K562 (cell line): ENCODE measurements at regions not wholly inside any gene's neighbourhood (a gene's known extent, or its start where the extent isn't known, plus 50 kb on each side); places are given as distances from the start of the nearest gene placed in this dataset.

Experiments used
- ATAC-seq: fragments of 200-7000 bp; cut with Tn5 transposase; 3 replicates; pipeline ENCODE4 v1.9.1; 2020; ENCODE audit warnings: moderate library complexity
- BruUV-seq: library from RNA; stranded (reverse); fragments of 400-500 nt; replicated peaks from 2 replicates; lab custom pipeline; 2021; lab: Mats Ljungman, UMichigan
- CTCF ChIA-PET: fragments of 300-600 bp; formaldehyde crosslinking; extraction: SDS; loops from one replicate; lab custom pipeline; 2021; ENCODE audit warnings: low intra/inter-chr PET ratio; lab: Yijun Ruan, JAX
- POLR2A ChIA-PET: fragments of 300-600, 350-650 bp; sonication (Branson Sonifier 250); formaldehyde crosslinking; extraction: SDS; loops from one replicate; lab custom pipeline; 2021; ENCODE audit warnings: antibody characterized with exemption, inconsistent platforms; lab: Yijun Ruan, JAX
- DNase-seq, 4 experiments: peaks; one replicate each; pipeline versions ENCODE4 v3.0.0 to v3.0.0-alpha.2; 2011 to 2018; ENCODE audit warnings: low spot score in 3 of 4, mixed read lengths in 3 of 4; ENCODE audit errors: extremely low read depth in 1 of 4
- FAIRE-seq: peaks from 2 replicates; lab custom pipeline; 2011; peaks lifted over from hg19 to GRCh38; lab: Jason Lieb, UNC
- H2AFZ ChIP-seq: 2 replicates; pipeline ENCODE4 v1.6.0; 2011; ENCODE audit warnings: low read depth, low read length, control low read depth, inconsistent platforms
- H3K27ac ChIP-seq: fragments of 200-600 bp; 3 replicates; pipeline ENCODE4 v1.8.0; 2011; ENCODE audit warnings: low read depth, mild to moderate bottlenecking, control low read depth, inconsistent platforms, low read length, moderate library complexity, mixed read lengths; ENCODE audit errors: extremely low read depth
- H3K27me3 ChIP-seq, 2 experiments: fragments of 300-600 bp in 1 of 2; 2 replicates in 1 of 2; 3 replicates in 1 of 2; pipeline versions ENCODE4 v1.6.0 to v1.8.0; 2011; ENCODE audit warnings: inconsistent platforms in 2 of 2, low read length in 2 of 2, mild to moderate bottlenecking in 1 of 2, mixed read lengths in 1 of 2, moderate library complexity in 1 of 2; ENCODE audit not compliant: control insufficient read depth in 2 of 2, insufficient read depth in 2 of 2
- H3K36me3 ChIP-seq: fragments of 300-600 bp; 3 replicates; pipeline ENCODE4 v1.8.0; 2011; ENCODE audit warnings: mild to moderate bottlenecking, low read length, inconsistent platforms; ENCODE audit not compliant: control insufficient read depth, insufficient read depth
- H3K4me1 ChIP-seq, 2 experiments: fragments of 200-600 bp in 1 of 2; replicated peaks in 1 of 2; 2 replicates in 1 of 2; 3 replicates in 1 of 2; pipeline versions ENCODE4 v1.5.1 to v1.8.0; 2011; ENCODE audit warnings: inconsistent platforms in 2 of 2, low read length in 2 of 2, mild to moderate bottlenecking in 1 of 2, mixed read lengths in 1 of 2, moderate library complexity in 1 of 2; ENCODE audit not compliant: control insufficient read depth in 2 of 2, insufficient read depth in 2 of 2
- H3K4me2 ChIP-seq: 2 replicates; pipeline ENCODE4 v1.6.1; 2011; ENCODE audit warnings: low read length, control low read depth, inconsistent platforms, mixed read lengths; ENCODE audit not compliant: insufficient read depth
- H3K4me3 ChIP-seq: fragments of 200-600 bp; sonication (generic), shearing (Covaris generic); 2 replicates; pipeline ENCODE4 v1.5.1; 2016; ENCODE audit warnings: control low read depth, inconsistent platforms
- H3K79me2 ChIP-seq: fragments of 200-600 bp; 3 replicates; pipeline ENCODE4 v1.8.0; 2011; ENCODE audit warnings: low read length, inconsistent platforms; ENCODE audit not compliant: control insufficient read depth, insufficient read depth
- H3K9ac ChIP-seq, 2 experiments: 2 replicates each; pipeline versions ENCODE4 v1.6.0 to v1.6.1; 2011; ENCODE audit warnings: low read depth in 2 of 2, low read length in 2 of 2, control low read depth in 1 of 2, inconsistent platforms in 1 of 2, mild to moderate bottlenecking in 1 of 2, mixed read lengths in 1 of 2; ENCODE audit not compliant: insufficient read depth in 1 of 2
- H3K9me1 ChIP-seq: one replicate; pipeline ENCODE4 v1.6.0; 2011; ENCODE audit warnings: inconsistent platforms, mild to moderate bottlenecking, low read length, moderate library complexity; ENCODE audit not compliant: control insufficient read depth, insufficient read depth
- H3K9me3 ChIP-seq: replicated peaks from 2 replicates; pipeline ENCODE4 v1.5.1; 2011; ENCODE audit warnings: low read depth, low read length, inconsistent platforms; ENCODE audit not compliant: control insufficient read depth, insufficient read depth
- H4K20me1 ChIP-seq: replicated peaks from 2 replicates; pipeline ENCODE4 v1.6.1; 2011; ENCODE audit warnings: low read length, inconsistent platforms, mixed read lengths; ENCODE audit not compliant: control insufficient read depth, insufficient read depth
- CBFA2T2 ChIP-seq: fragments of 450-650 bp; conservative IDR thresholded peaks from 2 replicates; pipeline ENCODE4 v1.6.1; 2017; ENCODE audit warnings: mild to moderate bottlenecking
- CBX3 ChIP-seq, 2 experiments: IDR thresholded peaks; 1 replicate in 1 of 2; 2 replicates in 1 of 2; pipeline ENCODE4 v1.6.1; 2012; ENCODE audit warnings: inconsistent platforms in 2 of 2, low read length in 2 of 2, borderline replicate concordance in 1 of 2, control low read depth in 1 of 2
- ESRRB ChIP-seq: fragments of 250-450 bp; sonication (Bioruptor Pico); IDR thresholded peaks from 2 replicates; pipeline ENCODE4 v1.5.0; 2020; ENCODE audit warnings: mild to moderate bottlenecking, moderate library complexity, borderline replicate concordance
- MAFK ChIP-seq: IDR thresholded peaks from 2 replicates; pipeline ENCODE4 v1.6.1; 2011; ENCODE audit warnings: low read length, improper control_type of control experiment
- RB1 ChIP-seq: fragments of 450-650 bp; IDR thresholded peaks from 2 replicates; pipeline ENCODE4 v1.6.1; 2017; ENCODE audit warnings: low read depth, mild to moderate bottlenecking
- ZKSCAN3 ChIP-seq: fragments of 250-450 bp; sonication (Bioruptor Pico); IDR thresholded peaks from 2 replicates; pipeline ENCODE4 v1.4.0; 2020
- ZNF175 ChIP-seq: fragments of 200-800 bp; sonication (Bioruptor generic); IDR thresholded peaks from 2 replicates; pipeline ENCODE4 v1.6.1; 2016; ENCODE audit warnings: low read depth, mild to moderate bottlenecking, missing genetic modification characterization, missing compliant biosample characterization
- ZNF184 ChIP-seq: sonication (generic); formaldehyde crosslinking; IDR thresholded peaks from 2 replicates; pipeline ENCODE4 v1.5.0; 2020; ENCODE audit warnings: missing genetic modification reagents
- ZNF324 ChIP-seq: fragments of 250-450 bp; sonication (Bioruptor Pico); IDR thresholded peaks from 2 replicates; pipeline ENCODE4 v1.4.0; 2020; ENCODE audit warnings: mild to moderate bottlenecking
- ZNF586 ChIP-seq: fragments of 450-650 bp; formaldehyde crosslinking; conservative IDR thresholded peaks from 2 replicates; pipeline ENCODE4 v1.4.0; 2020; ENCODE audit warnings: mild to moderate bottlenecking, moderate library complexity
- ZNF764 ChIP-seq: fragments of 250-450 bp; sonication (Bioruptor Pico); IDR thresholded peaks from 2 replicates; pipeline ENCODE4 v1.4.0; 2020; ENCODE audit warnings: low read depth, mild to moderate bottlenecking, moderate library complexity
- WGBS: fragments of 100-300 bp; shearing (Covaris generic); methylation state at CpG from one replicate; pipeline ENCODE4 v1.1.6; 2016; ENCODE audit warnings: low coverage, mixed read lengths; ENCODE audit not compliant: insufficient coverage; ENCODE audit errors: missing lambda C conversion rate; 5-methylcytosine and 5-hydroxymethylcytosine counted together
- in situ Hi-C: fragments of 300-500 bp; cut with MboI; formaldehyde crosslinking; loops from 4 replicates; pipeline ENCODE4 v1.15.0; 2018; ENCODE audit warnings: inconsistent platforms, mixed read lengths
- intact Hi-C: fragments of 100-400 bp; cut with micrococcal nuclease; formaldehyde crosslinking; loops from 2 replicates; pipeline ENCODE4 v1.14.2; 2022

DNA sequence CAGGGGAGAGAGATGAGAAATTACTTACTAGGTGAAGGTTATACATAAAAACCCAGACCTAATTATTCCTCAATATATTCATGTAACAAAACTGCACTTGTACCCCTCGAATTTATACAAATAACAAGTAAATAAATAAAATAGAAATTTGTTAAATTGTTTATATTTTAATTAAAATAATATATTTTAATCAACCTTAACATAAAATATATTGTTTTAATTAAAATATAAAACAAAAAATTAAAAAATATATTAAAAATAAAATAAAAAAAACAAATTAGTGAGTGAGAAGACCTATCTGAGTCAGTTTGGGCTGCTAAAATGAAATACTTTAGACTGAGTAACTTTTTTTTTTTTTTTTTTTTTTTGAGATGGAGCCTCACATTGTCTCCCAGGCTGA is 87.4 kb upstream of the PCDH7 start:
- H2AFZ ChIP-seq = no peak overlapping the region
- DNase-seq = no peak
- FAIRE-seq = no peak
- H3K9ac ChIP-seq = no peak overlapping the region
- H3K9me3 ChIP-seq = no peaks in the 10 kb centered on the region
- no TSS peak for BruUV-seq
- H3K4me3 ChIP-seq = no peak overlapping the region
- no peak for ATAC-seq
- in situ Hi-C loops (no loop called here), intact Hi-C loops (no loop called here)
- H3K4me1 ChIP-seq = no peaks in the 10 kb centered on the region
- no peaks in the 10 kb centered on the region for H3K27me3 ChIP-seq
- no peaks in the 10 kb centered on the region for H3K36me3 ChIP-seq
- no peaks in the 10 kb centered on the region for H3K79me2 ChIP-seq
- no peaks in the 10 kb centered on the region for H4K20me1 ChIP-seq
- ChIA-PET POLR2A (no interaction called here), CTCF (no interaction called here)
- H3K9me1 ChIP-seq = no peaks in the 10 kb centered on the region
- WGBS = 0% methylated on average over 1 of the region's 1 CpG
- no peak overlapping the region for H3K27ac ChIP-seq
- TF ChIP-seq CBFA2T2 (no peak), ZNF175 (CRISPR knock-in tag) (no peak), ZNF184 (CRISPR knock-in tag) (no peak), RB1 (no peak), ZNF764 (CRISPR knock-in tag) (no peak), ESRRB (CRISPR knock-in tag) (no peak), ZKSCAN3 (CRISPR knock-in tag) (no peak), MAFK (no peak), ZNF324 (CRISPR knock-in tag) (no peak), ZNF586 (CRISPR knock-in tag) (no peak), CBX3 (IDR thresholded peaks at IDR 0.05; ENCODE audit: borderline replicate concordance in 1 of 2, low read length in 2 of 2) (no peak)
- no peak overlapping the region for H3K4me2 ChIP-seq
